SW480 (cell line): ENCODE measurements at regions not wholly inside any gene's neighbourhood (a gene's known extent, or its start where the extent isn't known, plus 50 kb on each side); places are given as distances from the start of the nearest gene placed in this dataset.
A peak's percentile ranks its signal among the peaks of the same experiment; 100 is the strongest.

ENCODE experiments used
- DNase-seq: peaks from one replicate; pipeline ENCODE4 v3.0.0-alpha.2; 2016; ENCODE audit warnings: low spot score

- no peak for DNase-seq
Measured at GRCh38 chr2:3099860-3100234, 277.8 kb downstream of the EIPR1 start.

- no peak for DNase-seq
Measured at GRCh38 chr2:3099145-3099859, 278.3 kb downstream of the EIPR1 start.

GRCh38 chr2:3098231-3098630 is 279.4 kb downstream of the EIPR1 start:
- DNase-seq = no peak

- DNase-seq = no peak
Measured at GRCh38 chr2:3097804-3098203, 279.8 kb downstream of the EIPR1 start.

- no peak for DNase-seq
Measured at GRCh38 chr2:3094999-3095958, 282.3 kb downstream of the EIPR1 start.

- DNase-seq = no peak
Measured at GRCh38 chr2:3094318-3094717, 283.3 kb downstream of the EIPR1 start.

DNA sequence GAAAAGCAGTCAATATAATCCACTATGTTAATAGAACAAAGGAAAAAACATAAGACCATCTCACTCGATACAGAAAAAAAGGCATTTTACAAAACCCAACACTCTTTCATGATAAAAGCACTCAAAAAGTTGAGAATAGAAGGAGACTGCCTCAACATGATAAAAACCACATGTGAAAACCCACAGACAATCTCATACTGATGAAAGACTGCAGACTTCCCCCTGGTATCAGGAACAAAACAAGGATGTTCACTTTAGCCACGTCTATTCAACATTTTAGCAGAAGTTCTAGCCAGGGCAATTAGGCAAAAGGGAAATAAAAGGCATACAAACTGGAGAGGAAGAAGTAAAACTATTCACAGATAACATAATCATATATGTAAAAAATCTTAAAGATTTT is 285.9 kb downstream of the EIPR1 start:
- DNase-seq = no peak

DNA sequence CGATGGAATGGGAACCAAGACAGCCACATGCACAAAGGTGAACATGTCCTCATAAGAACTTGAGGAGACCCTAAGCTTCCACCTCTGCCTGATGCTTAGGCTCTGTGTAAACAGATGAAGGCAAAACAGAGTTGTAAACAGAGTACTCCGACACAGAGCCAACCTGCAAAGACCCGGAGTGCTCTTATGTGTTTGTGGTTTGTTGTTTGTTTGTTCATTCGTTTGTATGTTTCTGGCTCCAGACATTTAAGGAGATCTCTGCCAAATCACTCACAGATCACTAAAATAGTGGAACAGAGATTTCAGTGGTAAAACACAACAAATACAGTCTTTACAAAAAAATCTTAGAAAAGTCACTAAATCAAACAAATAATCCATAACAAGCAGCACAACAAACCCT is 294.9 kb downstream of the EIPR1 start:
- DNase-seq = no peak

- no peak for DNase-seq
Measured at GRCh38 chr2:3079959-3080948, 297.4 kb downstream of the EIPR1 start.

GRCh38 chr2:3079466-3079865 is 298.2 kb downstream of the EIPR1 start:
- DNase-seq = no peak

DNA sequence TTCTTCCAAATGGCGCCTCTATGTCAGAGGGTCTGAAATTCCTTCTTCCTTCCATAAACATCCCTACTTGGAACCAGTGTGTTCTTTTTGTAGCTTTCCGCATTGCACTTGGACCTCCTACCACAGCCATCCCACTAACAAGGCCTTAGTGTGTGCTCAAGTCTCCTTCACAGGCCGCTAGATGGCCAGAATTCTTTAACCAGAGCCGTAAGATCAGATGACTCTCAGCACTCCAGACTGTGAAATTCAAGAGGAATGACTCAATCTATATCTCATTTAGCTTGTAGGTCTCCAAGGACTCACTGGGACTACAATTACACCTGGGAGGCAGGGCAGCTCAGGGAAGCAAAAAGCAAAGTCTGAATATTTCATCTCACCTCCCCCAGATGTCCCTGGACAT is 298.9 kb downstream of the EIPR1 start:
- DNase-seq = no peak

GRCh38 chr2:3076848-3077642 is 300.6 kb downstream of the EIPR1 start:
- DNase-seq = no peak

- no peak for DNase-seq
Measured at GRCh38 chr2:3075991-3076340, 301.7 kb downstream of the EIPR1 start.

- DNase-seq = no peak
Measured at GRCh38 chr2:3075316-3075990, 302.2 kb downstream of the EIPR1 start.

- peak; percentile 11 for DNase-seq
Measured at GRCh38 chr2:3073704-3074103, 303.9 kb downstream of the EIPR1 start.

DNA sequence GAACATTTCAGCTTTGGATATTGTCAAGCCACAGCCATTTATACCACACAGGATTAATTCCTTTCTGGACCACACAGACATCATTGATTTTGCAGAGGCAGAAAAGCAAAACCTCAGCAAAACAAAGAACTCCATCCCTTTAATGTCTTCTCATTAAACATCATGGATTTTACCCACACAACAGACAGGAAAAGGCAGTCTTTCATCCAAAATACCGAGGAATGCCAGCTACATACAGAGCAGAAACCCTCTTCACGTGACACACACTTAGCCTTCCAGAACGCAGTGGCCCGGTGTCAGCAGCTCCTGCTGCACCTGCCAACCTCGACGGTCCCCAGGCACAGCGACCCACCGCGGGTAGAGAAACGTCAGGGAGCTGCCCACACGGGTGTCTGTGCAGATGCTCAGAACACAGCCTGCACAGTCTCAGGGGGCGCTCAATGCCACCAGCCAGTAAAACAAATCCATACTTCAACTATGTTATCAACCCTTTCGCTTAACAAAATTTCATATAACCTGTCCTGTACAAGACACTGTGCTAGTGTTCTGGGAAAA is 304.5 kb downstream of the EIPR1 start:
- no peak for DNase-seq

GRCh38 chr2:3071685-3072263 is 305.8 kb downstream of the EIPR1 start:
- DNase-seq = no peak

DNA sequence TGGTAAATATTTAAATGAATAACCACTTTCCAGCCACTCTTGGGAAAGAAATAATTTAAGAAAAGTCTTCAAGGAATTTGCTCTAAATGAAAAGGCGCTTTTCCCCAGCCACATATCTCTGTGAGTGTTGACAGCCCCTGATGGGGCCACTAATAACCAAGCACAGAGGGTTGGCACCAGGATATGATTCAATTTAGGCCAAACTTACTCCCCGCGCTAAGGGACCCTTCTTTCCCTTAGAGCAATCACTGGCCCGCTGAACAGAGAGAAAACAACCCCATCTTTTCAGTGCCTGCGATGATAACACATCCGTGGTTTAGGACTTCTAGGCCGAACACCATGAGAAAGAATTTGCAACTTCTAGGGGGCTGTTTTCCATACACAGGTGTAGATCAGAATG is 310.8 kb downstream of the EIPR1 start:
- DNase-seq = no peak

DNA sequence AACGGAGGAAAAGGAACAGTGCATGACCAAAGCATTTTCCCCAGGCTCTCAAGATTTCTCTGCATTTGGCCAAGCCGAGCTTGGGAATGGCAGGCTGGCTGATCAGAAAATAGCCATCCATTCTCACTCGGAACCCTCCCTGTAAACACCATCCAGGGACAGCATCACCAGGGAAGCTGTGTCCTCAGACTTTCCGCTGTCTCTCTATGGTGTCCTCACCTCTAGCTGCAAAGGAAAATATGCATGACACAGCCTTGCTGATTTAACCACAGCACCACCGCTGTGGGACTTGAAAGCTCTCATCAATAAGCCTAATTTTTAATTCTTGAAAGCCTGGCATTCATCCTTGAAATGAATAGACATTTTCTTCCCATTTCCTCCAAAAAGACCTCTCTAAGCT is 311.7 kb downstream of the EIPR1 start:
- no peak for DNase-seq
